HUES6 (cell line): ENCODE measurements at regions not wholly inside any gene's neighbourhood (a gene's known extent, or its start where the extent isn't known, plus 50 kb on each side); places are given as distances from the start of the nearest gene placed in this dataset.

ENCODE experiments used
- H3K27ac ChIP-seq: 2 replicates; pipeline ENCODE4 v1.7.0; 2013; ENCODE audit warnings: low read depth, mild to moderate bottlenecking, low read length, inconsistent platforms
- H3K27me3 ChIP-seq: 2 replicates; pipeline ENCODE4 v1.6.1; 2013; ENCODE audit warnings: low read length; ENCODE audit not compliant: control insufficient read depth, insufficient read depth
- H3K36me3 ChIP-seq: 2 replicates; pipeline ENCODE4 v1.6.1; 2013; ENCODE audit warnings: low read length; ENCODE audit not compliant: control insufficient read depth, insufficient read depth
- H3K4me1 ChIP-seq: 2 replicates; pipeline ENCODE4 v1.6.1; 2013; ENCODE audit warnings: low read length; ENCODE audit not compliant: control insufficient read depth, insufficient read depth
- H3K4me3 ChIP-seq: 2 replicates; pipeline ENCODE4 v1.5.1; 2013; ENCODE audit warnings: low read depth, low read length
- H3K9ac ChIP-seq: one replicate; pipeline ENCODE4 v1.6.1; 2013; ENCODE audit warnings: mild to moderate bottlenecking, low read length
- H3K9me3 ChIP-seq: 2 replicates; pipeline ENCODE4 v1.6.1; 2013; ENCODE audit warnings: low read depth, low read length; ENCODE audit not compliant: control insufficient read depth, insufficient read depth

- Histone ChIP-seq H3K9ac (no peak overlapping the region), H3K4me3 (no peak overlapping the region), H3K27ac (no peak overlapping the region), H3K4me1 (no peaks in the 10 kb centered on the region), H3K36me3 (no peaks in the 10 kb centered on the region), H3K9me3 (0 out of 2 replicates have a peak, but pooled peaks cover 2% of the 10 kb centered on the region), H3K27me3 (no peaks in the 10 kb centered on the region)
These were observed 394.5 kb upstream of the CHAC2 start for GRCh38 chr2:53373126-53373525.

- H3K36me3 ChIP-seq = no peaks in the 10 kb centered on the region
- no peaks in the 10 kb centered on the region for H3K4me1 ChIP-seq
- peaks cover 9% of the 10 kb centered on the region; the same call in 1 of the 2 replicates for H3K9me3 ChIP-seq
- H3K9ac ChIP-seq = no peak overlapping the region
- H3K27me3 ChIP-seq = no peaks in the 10 kb centered on the region
- H3K27ac ChIP-seq = no peak overlapping the region
- no peak overlapping the region for H3K4me3 ChIP-seq
These were observed 401.1 kb upstream of the CHAC2 start for GRCh38 chr2:53366543-53366942.

- H3K9me3 ChIP-seq = peaks cover 12% of the 10 kb centered on the region; the same call in 1 of the 2 replicates
- no peak overlapping the region for H3K9ac ChIP-seq
- H3K4me3 ChIP-seq = no peak overlapping the region
- H3K4me1 ChIP-seq = no peaks in the 10 kb centered on the region
- H3K27ac ChIP-seq = no peak overlapping the region
- no peaks in the 10 kb centered on the region for H3K36me3 ChIP-seq
- no peaks in the 10 kb centered on the region for H3K27me3 ChIP-seq
These were observed 404.7 kb upstream of the CHAC2 start for GRCh38 chr2:53362934-53363333.

GRCh38 chr2:53356291-53356905 is 411.2 kb upstream of the CHAC2 start:
- Histone ChIP-seq H3K4me1 (peaks cover 5% of the 10 kb centered on the region; the same call in 1 of the 2 replicates), H3K9me3 (peaks cover 24% of the 10 kb centered on the region), H3K9ac (no peak overlapping the region), H3K36me3 (no peaks in the 10 kb centered on the region), H3K4me3 (no peak overlapping the region), H3K27me3 (no peaks in the 10 kb centered on the region), H3K27ac (no peak overlapping the region)

- Histone ChIP-seq H3K4me1 (peaks cover 5% of the 10 kb centered on the region; the same call in 1 of the 2 replicates), H3K36me3 (no peaks in the 10 kb centered on the region), H3K27ac (no peak overlapping the region), H3K4me3 (no peak overlapping the region), H3K27me3 (no peaks in the 10 kb centered on the region), H3K9me3 (peaks cover 21% of the 10 kb centered on the region), H3K9ac (peak overlapping the region; percentile 8)
These were observed 414.2 kb upstream of the CHAC2 start for GRCh38 chr2:53353135-53354114.

- Histone ChIP-seq H3K9ac (no peak overlapping the region), H3K4me1 (no peaks in the 10 kb centered on the region), H3K36me3 (no peaks in the 10 kb centered on the region), H3K4me3 (no peak overlapping the region), H3K9me3 (no peaks in the 10 kb centered on the region), H3K27ac (no peak overlapping the region), H3K27me3 (no peaks in the 10 kb centered on the region)
These were observed 420.3 kb upstream of the CHAC2 start for GRCh38 chr2:53347269-53347668.

DNA sequence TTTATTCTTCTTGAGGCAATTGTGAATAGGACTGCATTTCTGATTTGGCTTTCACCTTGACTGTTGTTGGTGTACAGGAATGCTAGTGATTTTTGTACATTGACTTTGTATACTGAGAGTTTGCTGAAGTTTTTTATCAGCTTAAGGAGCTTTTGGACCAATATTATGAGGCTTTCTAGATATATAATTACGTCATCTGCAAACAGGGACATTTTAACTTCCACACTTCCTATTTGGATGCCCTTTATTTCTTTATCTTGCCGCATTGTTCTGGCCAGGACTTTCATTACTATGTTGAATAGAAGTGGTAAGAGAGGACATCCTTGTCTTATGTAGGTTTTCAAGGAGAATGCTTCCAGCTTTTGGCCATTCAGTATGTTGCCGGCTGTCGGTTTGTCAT is 425.4 kb upstream of the CHAC2 start:
- H3K9ac ChIP-seq = no peak overlapping the region
- H3K4me1 ChIP-seq = no peaks in the 10 kb centered on the region
- H3K4me3 ChIP-seq = no peak overlapping the region
- no peak overlapping the region for H3K27ac ChIP-seq
- H3K9me3 ChIP-seq = no peaks in the 10 kb centered on the region
- no peaks in the 10 kb centered on the region for H3K36me3 ChIP-seq
- no peaks in the 10 kb centered on the region for H3K27me3 ChIP-seq

DNA sequence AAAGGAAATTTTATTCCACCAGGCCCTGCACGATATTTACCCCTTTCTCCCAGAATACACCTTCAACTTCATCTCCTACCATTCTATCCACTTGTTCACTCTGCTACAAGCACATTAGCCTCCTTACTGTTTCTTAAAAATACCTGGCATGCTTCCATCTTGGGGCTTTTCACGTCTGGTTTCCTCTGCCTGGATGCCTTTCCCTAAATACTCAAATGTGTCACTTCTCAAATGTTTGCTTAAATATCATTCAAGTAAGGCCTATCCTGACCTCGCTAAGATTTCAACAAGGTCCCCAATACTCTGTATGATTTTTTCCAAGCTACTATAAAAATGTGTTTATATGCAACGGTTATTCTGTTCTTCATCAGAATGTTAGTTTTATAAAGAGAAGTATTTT is 433.0 kb upstream of the CHAC2 start:
- Histone ChIP-seq H3K36me3 (no peaks in the 10 kb centered on the region), H3K9me3 (no peaks in the 10 kb centered on the region), H3K27ac (no peak overlapping the region), H3K4me1 (no peaks in the 10 kb centered on the region), H3K4me3 (no peak overlapping the region), H3K27me3 (no peaks in the 10 kb centered on the region), H3K9ac (no peak overlapping the region)

GRCh38 chr2:53331667-53332066 is 435.9 kb upstream of the CHAC2 start:
- H3K9ac ChIP-seq = no peak overlapping the region
- H3K9me3 ChIP-seq = no peaks in the 10 kb centered on the region
- no peaks in the 10 kb centered on the region for H3K36me3 ChIP-seq
- no peak overlapping the region for H3K4me3 ChIP-seq
- no peak overlapping the region for H3K27ac ChIP-seq
- H3K4me1 ChIP-seq = no peaks in the 10 kb centered on the region
- H3K27me3 ChIP-seq = no peaks in the 10 kb centered on the region

- H3K9ac ChIP-seq = no peak overlapping the region
- H3K27me3 ChIP-seq = no peaks in the 10 kb centered on the region
- H3K27ac ChIP-seq = no peak overlapping the region
- H3K4me3 ChIP-seq = no peak overlapping the region
- peaks cover 4% of the 10 kb centered on the region; the same call in 1 of the 2 replicates for H3K9me3 ChIP-seq
- no peaks in the 10 kb centered on the region for H3K4me1 ChIP-seq
- no peaks in the 10 kb centered on the region for H3K36me3 ChIP-seq
These were observed 449.7 kb upstream of the CHAC2 start for GRCh38 chr2:53317861-53318260.

- Histone ChIP-seq H3K27ac (no peak overlapping the region), H3K27me3 (no peaks in the 10 kb centered on the region), H3K9ac (no peak overlapping the region), H3K4me1 (no peaks in the 10 kb centered on the region), H3K9me3 (no peaks in the 10 kb centered on the region), H3K4me3 (no peak overlapping the region), H3K36me3 (no peaks in the 10 kb centered on the region)
These were observed 452.5 kb upstream of the CHAC2 start for GRCh38 chr2:53315149-53315548.
